Erythroblast (primary cell): ENCODE measurements at regions not wholly inside any gene's neighbourhood (a gene's known extent, or its start where the extent isn't known, plus 50 kb on each side); places are given as distances from the start of the nearest gene placed in this dataset.

ENCODE experiments used
- DNase-seq, 2 experiments: peaks; one replicate each; lab custom pipeline; 2025; lab: John Stamatoyannopoulos, UW
- GATA1 ChIP-seq: IDR thresholded peaks from 2 replicates; pipeline ENCODE4 v1.6.1; 2011; ENCODE audit warnings: low read depth, mild to moderate bottlenecking, control low read depth, low read length, moderate library complexity
- POLR2A ChIP-seq: IDR thresholded peaks from 2 replicates; pipeline ENCODE4 v1.6.1; 2011; ENCODE audit warnings: mild to moderate bottlenecking, low read length

DNA sequence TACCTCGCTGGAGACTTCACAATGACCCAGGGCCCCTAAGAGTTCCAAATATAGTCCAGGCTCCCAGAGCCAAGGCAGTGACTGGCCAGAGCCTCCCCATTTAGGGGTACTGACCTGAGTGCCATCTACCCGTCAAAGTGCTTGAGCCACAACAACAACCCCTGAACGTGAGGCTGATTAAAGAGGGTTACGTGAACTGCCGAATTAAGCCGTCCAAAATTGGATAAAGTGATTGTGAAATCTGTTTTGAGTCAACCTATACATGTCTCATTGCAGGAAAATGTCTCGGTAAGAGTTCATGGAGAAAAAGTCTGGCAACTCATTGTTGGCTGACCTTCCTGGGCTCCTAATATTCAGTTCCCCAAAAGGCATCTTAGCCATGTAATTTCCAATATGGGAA, 116.3 kb downstream of the TTC32 start:
- no peak for DNase-seq
- no peak for TF ChIP-seq GATA1
- TF ChIP-seq POLR2A, result no peak

DNA sequence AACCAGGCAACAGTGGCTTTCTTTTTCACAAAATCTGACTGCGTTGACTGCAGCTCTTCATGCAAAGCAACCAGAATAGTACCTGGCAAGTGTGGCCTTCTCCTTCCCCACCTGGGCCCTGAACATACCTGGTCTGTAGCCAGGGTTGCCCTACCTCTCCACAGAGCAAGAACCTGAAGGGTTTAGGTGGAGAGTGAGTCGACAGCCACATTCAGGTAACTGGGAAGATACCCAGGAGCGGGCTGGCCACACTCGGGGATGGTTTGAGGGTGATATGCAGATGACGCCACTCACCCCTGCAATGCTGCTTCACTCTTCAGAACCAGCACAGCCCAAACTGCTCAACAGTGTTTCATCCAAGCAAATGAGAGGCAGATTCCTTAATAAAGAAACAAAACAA, 117.3 kb downstream of the TTC32 start:
- no peak for DNase-seq
- no peak for TF ChIP-seq GATA1
- TF ChIP-seq POLR2A, result no peak

DNA sequence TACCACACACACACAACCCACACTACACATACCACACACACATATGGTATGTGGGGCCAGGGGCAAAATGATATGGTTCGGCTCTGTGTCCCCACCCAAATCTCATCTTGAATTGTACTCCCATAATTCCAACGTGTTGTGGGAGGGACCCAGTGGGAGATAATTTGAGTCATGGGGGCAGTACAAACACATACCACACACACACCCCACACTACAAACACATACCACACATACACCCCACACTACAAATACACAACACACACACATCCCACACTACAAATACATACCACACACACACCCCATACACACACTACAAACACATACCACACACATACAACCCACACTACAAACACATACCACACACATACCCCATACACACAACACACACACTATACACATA, 117.8 kb downstream of the TTC32 start:
- TF ChIP-seq POLR2A (no peak), GATA1 (no peak)
- DNase-seq, result no peak

DNA sequence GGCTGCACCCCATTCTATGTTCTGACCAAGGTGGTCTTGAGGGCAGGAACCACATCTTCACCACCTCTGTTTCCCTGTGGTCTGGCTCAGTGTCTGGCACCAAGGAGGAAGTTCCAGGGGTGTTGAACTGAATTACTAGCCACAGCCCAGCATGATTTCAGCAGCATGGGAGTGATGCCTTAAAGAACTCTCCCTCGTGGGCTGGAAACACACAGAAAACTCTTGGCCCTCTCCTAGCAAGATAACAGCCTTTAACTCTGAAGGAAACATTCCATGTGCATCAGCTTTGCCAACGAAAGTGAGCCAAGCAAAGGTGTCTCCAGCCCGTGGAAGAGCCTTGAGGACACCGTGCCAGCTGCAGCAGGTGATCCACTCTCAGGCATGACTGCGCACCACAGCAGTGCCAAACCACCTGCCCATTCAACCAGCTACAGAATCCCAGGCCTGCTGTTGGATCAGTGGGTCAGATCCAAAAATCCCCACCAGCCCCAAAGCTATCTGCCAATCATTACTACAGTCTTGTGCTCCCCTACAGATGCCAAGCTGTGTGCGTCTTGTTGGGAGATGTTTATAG, 124.8 kb downstream of the TTC32 start:
- DNase-seq, result no peak
- TF ChIP-seq POLR2A, result no peak
- no peak for TF ChIP-seq GATA1

DNA sequence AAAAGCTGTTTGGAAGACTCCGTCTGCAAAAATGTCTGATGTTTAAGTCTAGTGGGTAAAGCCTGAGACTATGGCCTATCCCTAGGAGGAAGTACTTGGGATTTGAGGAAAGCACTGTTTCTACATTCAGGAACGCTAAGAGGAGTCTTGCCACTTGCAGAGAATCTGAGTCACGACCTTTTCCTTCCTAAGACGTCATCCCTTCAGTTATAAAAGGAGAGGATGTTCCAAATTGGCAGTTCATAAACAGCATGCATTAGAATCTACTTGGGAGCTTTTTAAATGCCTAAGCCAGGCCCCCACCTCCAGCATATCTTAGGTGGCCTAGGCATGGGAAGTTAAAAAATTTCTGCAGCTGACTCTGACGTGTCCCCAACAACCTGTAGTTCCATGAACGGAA, 125.9 kb downstream of the TTC32 start:
- TF ChIP-seq POLR2A (no peak), GATA1 (no peak)
- DNase-seq, result no peak

DNA sequence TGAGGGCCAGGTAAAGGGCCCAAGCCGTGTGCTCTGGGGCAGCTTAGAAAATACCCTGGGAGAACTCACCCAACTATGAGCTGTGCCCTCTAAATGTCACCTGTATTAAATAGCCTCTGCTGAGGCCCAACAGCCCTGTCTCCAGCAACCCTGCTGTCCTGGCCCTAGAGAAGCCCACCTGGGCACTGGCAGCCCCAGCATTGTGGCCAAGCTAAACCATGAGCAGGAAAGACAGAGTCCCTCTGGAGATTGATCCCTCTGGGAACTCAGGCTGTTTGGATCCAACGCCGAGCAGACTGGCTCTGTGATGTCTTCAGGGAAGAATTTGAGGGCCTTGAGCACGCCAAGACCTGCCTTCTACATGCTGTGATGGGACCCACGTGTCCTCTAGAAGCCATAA, 126.5 kb downstream of the TTC32 start:
- no peak for DNase-seq
- TF ChIP-seq GATA1 (no peak), POLR2A (no peak)

DNA sequence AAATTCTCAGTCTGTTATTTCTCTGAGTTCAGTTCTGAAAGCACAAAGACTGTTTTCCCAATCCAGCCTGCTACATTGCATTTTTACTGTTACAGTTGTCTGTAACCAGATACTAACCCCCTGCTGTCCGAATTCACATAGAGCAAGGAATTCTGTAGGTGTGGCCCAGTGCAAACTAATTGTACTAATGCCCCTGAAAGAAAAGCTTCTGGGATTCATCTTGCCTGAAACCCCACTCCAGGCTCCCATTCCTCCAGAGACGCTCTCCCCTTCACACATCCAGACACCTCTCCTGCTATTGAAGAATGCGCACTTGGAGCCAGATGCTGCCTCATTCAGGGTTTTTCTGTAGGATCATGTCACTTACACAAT, 127.0 kb downstream of the TTC32 start:
- no peak for DNase-seq
- TF ChIP-seq GATA1 (no peak), POLR2A (no peak)

DNA sequence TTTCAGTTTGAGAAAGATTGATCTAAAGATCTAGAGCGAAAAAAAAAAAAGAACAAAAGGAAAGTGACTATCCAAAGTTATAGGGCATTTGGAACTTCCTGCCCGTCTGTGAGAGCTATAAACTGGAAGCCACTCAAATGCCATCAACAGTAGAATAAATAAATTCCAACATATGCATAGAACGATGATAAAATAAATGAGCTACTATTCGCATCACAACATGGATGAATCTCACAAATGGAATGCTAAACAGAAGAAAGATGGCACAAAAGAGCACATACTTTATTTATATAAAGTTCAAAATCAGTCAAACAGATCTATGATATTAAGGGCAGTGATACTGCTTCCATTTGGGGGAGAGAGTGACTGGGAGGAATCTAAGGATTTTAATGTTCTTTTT, 128.8 kb downstream of the TTC32 start:
- DNase-seq, result no peak
- TF ChIP-seq GATA1 (no peak), POLR2A (no peak)

DNA sequence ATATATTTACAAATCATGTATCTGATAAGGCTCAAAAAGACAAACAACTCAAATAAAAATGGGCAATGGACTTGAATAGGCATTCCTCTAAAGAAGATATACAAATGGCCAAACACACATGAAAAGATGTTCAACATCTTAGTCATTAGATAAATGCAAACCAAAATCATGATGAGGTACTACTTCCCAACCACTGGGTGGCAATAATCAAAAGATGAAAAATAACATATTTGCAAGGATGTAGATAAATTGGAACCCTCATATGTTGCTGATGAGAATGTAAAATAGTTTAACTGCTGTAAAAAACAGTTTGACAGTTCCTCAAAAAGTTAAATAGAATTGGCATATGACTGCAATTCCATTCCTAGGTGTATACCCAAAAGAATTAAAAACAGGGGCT, 132.3 kb downstream of the TTC32 start:
- TF ChIP-seq POLR2A, result no peak
- TF ChIP-seq GATA1, result no peak
- DNase-seq, result peak in 1 of 2 experiments; percentile 18

DNA sequence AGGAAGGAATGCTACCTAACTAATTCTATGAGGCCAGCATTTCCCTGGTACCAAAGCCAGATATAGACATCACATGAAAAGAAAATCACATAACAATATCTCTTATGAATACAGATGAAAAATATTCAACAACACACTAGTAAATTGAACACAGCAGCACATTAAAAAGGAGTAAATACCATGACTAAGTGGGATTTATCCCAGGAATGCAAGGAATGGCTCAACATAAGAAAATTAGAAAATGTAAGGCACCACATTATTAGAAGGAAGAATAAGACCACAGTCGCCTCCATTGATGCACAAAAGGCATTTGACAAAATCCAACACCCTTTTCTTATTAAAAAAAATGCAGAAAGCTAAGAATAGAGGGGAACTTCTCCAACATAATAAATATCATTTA, 133.9 kb downstream of the TTC32 start:
- no peak for DNase-seq
- TF ChIP-seq POLR2A, result no peak
- TF ChIP-seq GATA1, result no peak

DNA sequence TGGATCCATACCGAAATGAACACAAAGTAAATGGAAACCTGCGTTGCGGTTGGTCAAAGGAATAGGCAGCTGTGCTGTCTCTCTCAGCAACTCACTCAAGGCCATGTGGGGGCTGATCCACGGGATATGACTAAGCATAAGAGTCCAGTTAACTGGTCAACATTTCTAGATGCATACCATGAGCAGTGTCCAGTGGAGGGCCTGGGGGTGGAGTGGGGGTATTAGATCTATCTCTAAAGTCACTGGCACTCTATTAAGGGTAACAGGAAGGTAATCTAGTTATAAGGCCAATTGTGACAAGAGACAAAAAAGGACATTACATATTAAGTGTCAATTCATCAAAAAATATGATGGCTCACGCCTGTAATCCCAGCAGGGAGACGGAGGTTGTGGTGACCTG, 136.8 kb downstream of the TTC32 start:
- no peak for TF ChIP-seq POLR2A
- TF ChIP-seq GATA1, result no peak
- DNase-seq, result no peak

DNA sequence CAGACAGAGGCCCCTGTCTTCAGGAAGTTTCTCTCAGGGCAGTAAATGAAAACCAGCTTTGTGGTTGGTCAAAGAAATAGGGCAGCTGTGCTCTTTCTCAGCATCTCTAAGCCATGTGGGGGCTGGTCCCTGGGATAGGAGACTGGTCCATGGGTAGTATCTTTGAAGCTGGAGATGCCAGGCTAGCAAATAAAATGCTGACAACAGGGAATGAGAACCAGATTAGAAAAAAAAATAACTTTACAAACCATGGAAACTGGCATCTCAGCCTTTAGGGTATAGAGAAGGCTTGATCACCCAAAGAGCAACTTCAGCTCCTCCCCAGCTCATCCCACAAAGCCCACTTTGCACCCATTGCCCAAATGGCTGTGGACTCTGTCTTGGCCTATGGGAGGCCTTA, 138.1 kb downstream of the TTC32 start:
- no peak for TF ChIP-seq POLR2A
- no peak for TF ChIP-seq GATA1
- DNase-seq, result no peak

DNA sequence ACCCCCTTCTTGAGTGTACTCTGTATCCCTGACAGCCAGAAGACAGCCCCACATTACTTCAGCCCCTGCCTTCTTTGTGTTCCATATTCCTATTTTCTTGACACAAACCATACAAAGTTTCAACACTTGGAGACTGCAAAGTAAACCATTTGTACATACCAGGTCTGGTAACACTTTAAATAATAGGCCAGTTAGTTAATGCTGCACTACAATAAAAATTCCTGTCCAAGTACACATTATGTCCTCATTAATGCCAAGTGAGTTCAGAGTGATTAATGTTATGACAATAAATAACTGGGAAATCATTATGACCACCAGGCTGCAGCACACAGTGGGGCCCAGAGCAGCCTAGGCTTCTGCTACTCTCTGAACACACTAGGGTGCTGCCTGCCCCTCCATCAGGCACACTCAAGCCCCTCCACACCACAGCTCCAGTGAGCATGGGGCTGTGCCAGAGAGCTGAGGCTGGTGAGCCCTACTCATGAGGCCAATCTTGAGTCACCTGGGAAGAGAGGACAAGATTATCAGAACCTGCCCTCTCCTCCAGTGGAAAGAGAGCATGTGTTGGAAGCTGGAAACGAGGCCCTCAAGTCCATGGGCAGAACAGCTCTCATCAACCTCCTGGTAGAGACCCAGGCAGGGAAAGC, 138.7 kb downstream of the TTC32 start:
- no peak for DNase-seq
- TF ChIP-seq POLR2A (no peak), GATA1 (no peak)

DNA sequence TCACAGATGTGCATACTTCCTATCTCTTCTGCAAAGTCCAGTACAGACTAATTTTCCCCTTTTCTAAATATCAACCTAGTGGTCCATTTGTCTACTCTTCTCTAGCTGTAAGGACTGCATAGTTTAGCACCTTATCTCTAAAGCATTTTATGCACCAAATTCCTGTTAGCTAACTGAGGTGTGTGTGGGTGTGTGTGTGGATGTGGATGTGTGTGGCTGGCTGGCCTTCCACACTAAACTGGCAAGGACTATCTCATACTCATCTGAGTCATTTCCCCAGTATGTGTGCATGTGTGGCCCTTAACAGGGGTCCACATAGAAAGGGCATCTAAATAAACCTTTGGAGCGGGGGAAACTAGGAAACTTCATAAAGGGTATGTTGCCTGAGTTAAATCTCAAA, 139.6 kb downstream of the TTC32 start:
- TF ChIP-seq POLR2A (no peak), GATA1 (no peak)
- DNase-seq, result no peak

DNA sequence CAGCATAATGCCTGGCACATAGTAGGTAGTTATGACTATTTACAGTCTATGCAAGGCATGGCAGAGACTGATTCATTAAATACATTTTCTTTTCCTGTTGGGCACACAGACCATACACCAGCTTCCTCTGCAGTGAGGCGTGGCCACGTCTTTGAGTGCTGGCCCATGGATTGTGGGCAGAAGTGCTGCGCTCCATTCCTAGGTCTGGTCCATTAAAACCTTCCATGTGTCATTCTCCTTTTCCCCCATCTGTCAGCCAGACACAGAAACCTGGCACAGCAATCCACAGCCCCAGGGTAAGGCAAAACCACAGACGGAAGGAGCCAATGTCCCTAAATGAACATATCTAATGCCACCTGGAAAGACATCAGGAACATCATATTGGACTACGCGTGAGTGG, 141.9 kb downstream of the TTC32 start:
- no peak for DNase-seq
- TF ChIP-seq GATA1, result no peak
- no peak for TF ChIP-seq POLR2A
